SK-N-SH (cell line): ENCODE measurements at regions not wholly inside any gene's neighbourhood (a gene's known extent, or its start where the extent isn't known, plus 50 kb on each side); places are given as distances from the start of the nearest gene placed in this dataset.

Source experiments
- GABPA ChIP-seq: IDR thresholded peaks from 2 replicates; pipeline ENCODE4 v1.4.0; 2012; ENCODE audit warnings: low read depth, mild to moderate bottlenecking
- SMC3 ChIP-seq: IDR thresholded peaks from 2 replicates; pipeline ENCODE4 v1.6.1; 2012; ENCODE audit warnings: low read depth, low read length, improper control_type of control experiment
- TCF12 ChIP-seq: IDR thresholded peaks from 2 replicates; pipeline ENCODE4 v1.4.0; 2012
- TF ChIP-seq, protein P1 (sequence below): fragments of 200-600 bp; sonication (generic); IDR thresholded peaks from 2 replicates; pipeline ENCODE4 v1.6.1; 2017; ENCODE audit warnings: antibody characterized with exemption, mild to moderate bottlenecking, moderate library complexity
- TF ChIP-seq, protein P2 (sequence below): IDR thresholded peaks from 2 replicates; pipeline ENCODE4 v1.6.1; 2012; ENCODE audit warnings: mild to moderate bottlenecking, low read depth, low read length, moderate library complexity

DNA sequence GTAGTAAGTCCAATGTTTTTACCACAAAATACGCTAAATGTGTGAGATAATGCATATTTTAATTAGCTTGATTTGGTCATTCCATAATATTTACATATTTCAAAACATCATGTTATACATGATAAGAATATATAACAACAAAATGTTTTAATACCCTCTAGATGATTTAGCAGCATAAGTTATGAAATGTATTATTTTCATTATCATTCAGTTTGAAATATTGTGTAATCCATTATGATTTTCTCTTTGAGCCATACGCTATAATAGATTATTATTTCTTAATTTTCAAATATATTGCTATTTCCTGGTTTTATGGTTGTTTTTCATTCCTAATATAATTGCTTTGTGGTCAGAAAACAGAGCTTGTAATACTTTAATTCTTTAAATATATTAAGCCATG lies 163.3 kb upstream of the KCNQ5 start:
- TF ChIP-seq TCF12 (no peak), SMC3 (no peak), GABPA (no peak)
- TF ChIP-seq, protein P1, sequence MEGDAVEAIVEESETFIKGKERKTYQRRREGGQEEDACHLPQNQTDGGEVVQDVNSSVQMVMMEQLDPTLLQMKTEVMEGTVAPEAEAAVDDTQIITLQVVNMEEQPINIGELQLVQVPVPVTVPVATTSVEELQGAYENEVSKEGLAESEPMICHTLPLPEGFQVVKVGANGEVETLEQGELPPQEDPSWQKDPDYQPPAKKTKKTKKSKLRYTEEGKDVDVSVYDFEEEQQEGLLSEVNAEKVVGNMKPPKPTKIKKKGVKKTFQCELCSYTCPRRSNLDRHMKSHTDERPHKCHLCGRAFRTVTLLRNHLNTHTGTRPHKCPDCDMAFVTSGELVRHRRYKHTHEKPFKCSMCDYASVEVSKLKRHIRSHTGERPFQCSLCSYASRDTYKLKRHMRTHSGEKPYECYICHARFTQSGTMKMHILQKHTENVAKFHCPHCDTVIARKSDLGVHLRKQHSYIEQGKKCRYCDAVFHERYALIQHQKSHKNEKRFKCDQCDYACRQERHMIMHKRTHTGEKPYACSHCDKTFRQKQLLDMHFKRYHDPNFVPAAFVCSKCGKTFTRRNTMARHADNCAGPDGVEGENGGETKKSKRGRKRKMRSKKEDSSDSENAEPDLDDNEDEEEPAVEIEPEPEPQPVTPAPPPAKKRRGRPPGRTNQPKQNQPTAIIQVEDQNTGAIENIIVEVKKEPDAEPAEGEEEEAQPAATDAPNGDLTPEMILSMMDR = no peak
- TF ChIP-seq, protein P2, sequence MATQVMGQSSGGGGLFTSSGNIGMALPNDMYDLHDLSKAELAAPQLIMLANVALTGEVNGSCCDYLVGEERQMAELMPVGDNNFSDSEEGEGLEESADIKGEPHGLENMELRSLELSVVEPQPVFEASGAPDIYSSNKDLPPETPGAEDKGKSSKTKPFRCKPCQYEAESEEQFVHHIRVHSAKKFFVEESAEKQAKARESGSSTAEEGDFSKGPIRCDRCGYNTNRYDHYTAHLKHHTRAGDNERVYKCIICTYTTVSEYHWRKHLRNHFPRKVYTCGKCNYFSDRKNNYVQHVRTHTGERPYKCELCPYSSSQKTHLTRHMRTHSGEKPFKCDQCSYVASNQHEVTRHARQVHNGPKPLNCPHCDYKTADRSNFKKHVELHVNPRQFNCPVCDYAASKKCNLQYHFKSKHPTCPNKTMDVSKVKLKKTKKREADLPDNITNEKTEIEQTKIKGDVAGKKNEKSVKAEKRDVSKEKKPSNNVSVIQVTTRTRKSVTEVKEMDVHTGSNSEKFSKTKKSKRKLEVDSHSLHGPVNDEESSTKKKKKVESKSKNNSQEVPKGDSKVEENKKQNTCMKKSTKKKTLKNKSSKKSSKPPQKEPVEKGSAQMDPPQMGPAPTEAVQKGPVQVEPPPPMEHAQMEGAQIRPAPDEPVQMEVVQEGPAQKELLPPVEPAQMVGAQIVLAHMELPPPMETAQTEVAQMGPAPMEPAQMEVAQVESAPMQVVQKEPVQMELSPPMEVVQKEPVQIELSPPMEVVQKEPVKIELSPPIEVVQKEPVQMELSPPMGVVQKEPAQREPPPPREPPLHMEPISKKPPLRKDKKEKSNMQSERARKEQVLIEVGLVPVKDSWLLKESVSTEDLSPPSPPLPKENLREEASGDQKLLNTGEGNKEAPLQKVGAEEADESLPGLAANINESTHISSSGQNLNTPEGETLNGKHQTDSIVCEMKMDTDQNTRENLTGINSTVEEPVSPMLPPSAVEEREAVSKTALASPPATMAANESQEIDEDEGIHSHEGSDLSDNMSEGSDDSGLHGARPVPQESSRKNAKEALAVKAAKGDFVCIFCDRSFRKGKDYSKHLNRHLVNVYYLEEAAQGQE = no peak
